PFSK-1 (cell line): ENCODE measurements at regions not wholly inside any gene's neighbourhood (a gene's known extent, or its start where the extent isn't known, plus 50 kb on each side); places are given as distances from the start of the nearest gene placed in this dataset.

Source experiments
- FOXP2 ChIP-seq: optimal IDR thresholded peaks from 2 replicates; pipeline ENCODE3; 2011; ENCODE audit warnings: borderline replicate concordance, control low read depth, inconsistent platforms; ENCODE audit not compliant: insufficient read depth; ENCODE audit errors: extremely low read length, extremely low read depth
- POLR2AphosphoS5 ChIP-seq: IDR thresholded peaks from 2 replicates; pipeline ENCODE4 v1.6.1; 2012; ENCODE audit warnings: low read depth, mild to moderate bottlenecking, control low read depth, low read length, moderate library complexity
- SIN3A ChIP-seq: IDR thresholded peaks from 2 replicates; pipeline ENCODE4 v1.6.1; 2012; ENCODE audit warnings: mild to moderate bottlenecking, low read length, moderate library complexity, borderline replicate concordance; ENCODE audit not compliant: insufficient read depth
- TAF1 ChIP-seq: IDR thresholded peaks from 2 replicates; pipeline ENCODE4 v1.6.1; 2012; ENCODE audit warnings: low read length, control low read depth, borderline replicate concordance; ENCODE audit not compliant: insufficient read depth
- TF ChIP-seq, protein P1 (sequence below), 2 experiments: IDR thresholded peaks; 2 replicates each; pipeline versions ENCODE4 v1.6.1 to v1.8.0; 2011 to 2012; ENCODE audit warnings: low read depth in 2 of 2, low read length in 2 of 2, control low read depth in 1 of 2, inconsistent platforms in 1 of 2, mild to moderate bottlenecking in 1 of 2, moderate library complexity in 1 of 2; ENCODE audit not compliant: insufficient read depth in 1 of 2

DNA sequence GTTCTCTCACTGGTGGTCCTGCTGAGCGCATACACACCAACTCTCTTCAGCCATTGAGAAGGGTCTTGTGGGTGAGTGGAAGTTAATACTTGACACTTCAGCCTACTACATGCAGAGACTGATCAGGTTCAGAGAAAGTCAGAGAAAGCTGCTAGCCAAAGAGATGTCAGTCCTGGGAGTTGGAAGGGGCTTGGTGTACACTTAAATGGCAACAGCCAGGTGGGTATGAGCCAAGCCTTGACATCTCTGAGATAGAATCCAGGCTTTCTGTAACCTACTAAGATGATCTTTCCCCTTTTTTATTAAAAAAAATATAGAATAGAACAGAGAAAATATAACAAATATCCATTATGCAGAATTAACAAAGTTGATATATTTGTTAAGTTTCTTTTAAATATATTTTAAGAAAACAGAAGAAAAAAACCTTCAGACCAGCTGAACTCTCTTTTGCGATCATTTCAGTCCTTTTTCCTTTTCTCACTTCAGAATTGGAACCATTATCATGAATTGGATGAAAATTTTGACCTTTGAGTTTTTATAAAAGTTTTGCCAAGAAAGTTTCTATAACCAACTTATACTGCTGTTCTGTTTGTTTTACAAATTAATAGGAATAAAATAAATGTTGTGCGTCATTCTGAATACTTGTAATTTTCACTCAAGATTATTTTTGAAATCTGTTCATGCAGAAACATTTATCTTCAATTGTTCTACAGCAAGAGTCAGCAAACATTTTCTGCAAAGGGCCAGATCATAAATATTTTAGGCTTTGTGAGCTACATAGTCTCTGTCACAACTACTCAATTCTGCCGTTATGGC, 153.0 kb downstream of the RFC3 start:
- no peak for TF ChIP-seq TAF1
- TF ChIP-seq, protein P1, sequence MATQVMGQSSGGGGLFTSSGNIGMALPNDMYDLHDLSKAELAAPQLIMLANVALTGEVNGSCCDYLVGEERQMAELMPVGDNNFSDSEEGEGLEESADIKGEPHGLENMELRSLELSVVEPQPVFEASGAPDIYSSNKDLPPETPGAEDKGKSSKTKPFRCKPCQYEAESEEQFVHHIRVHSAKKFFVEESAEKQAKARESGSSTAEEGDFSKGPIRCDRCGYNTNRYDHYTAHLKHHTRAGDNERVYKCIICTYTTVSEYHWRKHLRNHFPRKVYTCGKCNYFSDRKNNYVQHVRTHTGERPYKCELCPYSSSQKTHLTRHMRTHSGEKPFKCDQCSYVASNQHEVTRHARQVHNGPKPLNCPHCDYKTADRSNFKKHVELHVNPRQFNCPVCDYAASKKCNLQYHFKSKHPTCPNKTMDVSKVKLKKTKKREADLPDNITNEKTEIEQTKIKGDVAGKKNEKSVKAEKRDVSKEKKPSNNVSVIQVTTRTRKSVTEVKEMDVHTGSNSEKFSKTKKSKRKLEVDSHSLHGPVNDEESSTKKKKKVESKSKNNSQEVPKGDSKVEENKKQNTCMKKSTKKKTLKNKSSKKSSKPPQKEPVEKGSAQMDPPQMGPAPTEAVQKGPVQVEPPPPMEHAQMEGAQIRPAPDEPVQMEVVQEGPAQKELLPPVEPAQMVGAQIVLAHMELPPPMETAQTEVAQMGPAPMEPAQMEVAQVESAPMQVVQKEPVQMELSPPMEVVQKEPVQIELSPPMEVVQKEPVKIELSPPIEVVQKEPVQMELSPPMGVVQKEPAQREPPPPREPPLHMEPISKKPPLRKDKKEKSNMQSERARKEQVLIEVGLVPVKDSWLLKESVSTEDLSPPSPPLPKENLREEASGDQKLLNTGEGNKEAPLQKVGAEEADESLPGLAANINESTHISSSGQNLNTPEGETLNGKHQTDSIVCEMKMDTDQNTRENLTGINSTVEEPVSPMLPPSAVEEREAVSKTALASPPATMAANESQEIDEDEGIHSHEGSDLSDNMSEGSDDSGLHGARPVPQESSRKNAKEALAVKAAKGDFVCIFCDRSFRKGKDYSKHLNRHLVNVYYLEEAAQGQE (IDR thresholded peaks at IDR 0.05; ENCODE audit: insufficient read depth in 1 of 2, low read depth in 2 of 2, low read length in 2 of 2), result no peak
- TF ChIP-seq POLR2AphosphoS5, result no peak
- no peak for TF ChIP-seq SIN3A
- no peak for TF ChIP-seq FOXP2

DNA sequence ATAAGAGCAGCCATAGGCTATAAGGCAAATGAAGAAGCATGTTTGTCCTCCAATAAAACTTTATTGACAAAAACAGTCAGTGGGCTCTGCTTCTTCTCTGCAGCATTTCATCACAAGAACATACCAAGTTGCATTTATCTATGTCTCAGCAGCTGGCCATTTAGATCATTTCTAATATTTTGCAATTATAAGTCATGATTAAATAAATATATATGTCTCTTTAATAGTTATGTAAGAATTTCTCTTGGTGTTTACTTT, 153.5 kb downstream of the RFC3 start:
- no peak for TF ChIP-seq TAF1
- no peak for TF ChIP-seq POLR2AphosphoS5
- no peak for TF ChIP-seq SIN3A
- TF ChIP-seq FOXP2, result no peak
- TF ChIP-seq, protein P1 (IDR thresholded peaks at IDR 0.05; ENCODE audit: insufficient read depth in 1 of 2, low read depth in 2 of 2, low read length in 2 of 2), result no peak

DNA sequence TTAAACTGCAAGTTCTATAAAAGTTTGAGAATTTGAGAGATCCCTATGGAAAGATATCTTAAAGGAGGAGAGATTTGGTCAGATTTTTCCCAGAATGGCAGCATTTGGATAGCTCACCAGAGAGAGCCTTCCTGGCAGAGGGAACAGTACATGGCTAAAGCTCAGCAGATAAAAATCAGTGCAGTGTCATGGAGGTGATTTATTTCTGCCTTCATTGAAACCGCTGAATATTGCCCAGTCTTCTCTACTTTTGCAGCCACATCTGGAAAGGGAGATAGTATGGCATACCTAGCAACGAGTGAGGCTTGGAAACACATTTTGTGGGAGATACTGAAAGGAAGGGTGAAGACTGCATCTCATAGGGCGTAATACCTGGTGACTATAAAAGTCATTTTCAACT, 155.2 kb downstream of the RFC3 start:
- no peak for TF ChIP-seq SIN3A
- TF ChIP-seq, protein P1 (IDR thresholded peaks at IDR 0.05; ENCODE audit: insufficient read depth in 1 of 2, low read depth in 2 of 2, low read length in 2 of 2), result no peak
- no peak for TF ChIP-seq FOXP2
- no peak for TF ChIP-seq TAF1
- TF ChIP-seq POLR2AphosphoS5, result no peak

DNA sequence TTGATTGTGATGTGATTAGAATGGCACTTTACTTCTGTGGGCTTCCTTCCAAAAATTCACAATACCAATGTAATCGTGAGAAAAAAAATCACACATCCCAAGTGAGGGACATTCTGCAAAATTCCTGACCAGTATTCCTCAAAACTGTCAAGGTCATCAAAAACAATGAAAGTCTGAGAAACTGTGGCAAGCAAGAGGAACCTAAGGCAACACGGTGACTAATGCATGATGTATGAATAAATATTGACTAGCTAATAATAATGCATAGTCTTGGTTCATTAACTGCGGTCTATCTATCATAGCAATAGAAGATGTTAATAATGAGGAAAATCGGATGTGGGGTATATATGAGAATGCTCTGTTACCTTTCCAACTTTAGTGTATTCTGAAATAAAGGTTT, 159.0 kb downstream of the RFC3 start:
- no peak for TF ChIP-seq SIN3A
- TF ChIP-seq, protein P1 (IDR thresholded peaks at IDR 0.05; ENCODE audit: insufficient read depth in 1 of 2, low read depth in 2 of 2, low read length in 2 of 2), result no peak
- no peak for TF ChIP-seq FOXP2
- TF ChIP-seq TAF1, result no peak
- no peak for TF ChIP-seq POLR2AphosphoS5

DNA sequence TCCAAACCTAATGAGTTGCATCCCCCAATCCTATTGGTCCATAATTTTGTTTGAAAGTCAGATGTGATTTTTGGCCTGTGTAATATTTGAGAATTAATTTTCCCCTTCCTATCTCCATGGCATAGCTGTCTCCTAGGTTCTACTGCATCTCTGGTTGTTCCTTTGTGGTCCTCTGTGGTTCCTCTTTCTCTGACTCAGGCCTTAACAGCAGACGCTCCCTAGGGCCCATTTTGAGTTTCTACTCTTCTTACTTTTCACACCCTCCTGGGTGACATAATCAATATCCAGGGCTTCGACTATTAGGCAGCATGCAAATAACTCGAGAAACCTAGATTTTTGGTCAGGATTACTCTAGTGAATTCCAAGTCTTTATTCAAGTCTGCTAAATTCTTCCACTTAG, 160.7 kb downstream of the RFC3 start:
- no peak for TF ChIP-seq SIN3A
- no peak for TF ChIP-seq TAF1
- TF ChIP-seq, protein P1 (IDR thresholded peaks at IDR 0.05; ENCODE audit: insufficient read depth in 1 of 2, low read depth in 2 of 2, low read length in 2 of 2), result no peak
- TF ChIP-seq POLR2AphosphoS5, result no peak
- no peak for TF ChIP-seq FOXP2
